ENCODE measurements at regions not wholly inside any gene's neighbourhood (a gene's known extent, or its start where the extent isn't known, plus 50 kb on each side); places are given as distances from the start of the nearest gene placed in this dataset.

DNA sequence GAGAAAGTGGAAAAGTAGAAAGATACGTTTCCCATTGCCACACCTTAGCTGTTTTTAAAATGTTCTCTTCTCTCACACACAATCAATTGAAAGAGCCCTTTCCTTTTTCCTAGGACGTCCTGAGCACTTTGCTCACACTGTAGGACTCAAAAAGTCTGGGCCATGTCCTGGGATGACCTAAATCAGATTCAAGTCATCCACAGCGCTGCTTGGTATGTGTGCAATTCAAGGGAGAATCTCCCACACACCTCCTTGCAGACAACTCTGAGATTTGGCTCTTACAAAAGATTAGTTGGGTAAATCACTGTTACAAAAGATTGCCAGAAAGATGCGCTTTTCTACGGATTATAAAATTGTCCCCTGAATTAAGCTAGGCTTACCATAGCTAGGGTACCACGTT lies 130.1 kb downstream of the RNASET2 start:
- Histone ChIP-seq H3K27ac (no peak overlapping the region), H3K27me3 (peaks cover 0 to 9% (median 0%) of the 10 kb centered on the region in 9 donors), H3K9me3 (no peaks in the 10 kb centered on the region), H3K36me3 (no peaks in the 10 kb centered on the region), H3K4me1 (peaks cover 0 to 3% (median 0%) of the 10 kb centered on the region in 12 donors), H3K4me3 (no peak overlapping the region)
- DNase-seq (no peak), ATAC-seq (no peak)
- TF ChIP-seq, protein P1, sequence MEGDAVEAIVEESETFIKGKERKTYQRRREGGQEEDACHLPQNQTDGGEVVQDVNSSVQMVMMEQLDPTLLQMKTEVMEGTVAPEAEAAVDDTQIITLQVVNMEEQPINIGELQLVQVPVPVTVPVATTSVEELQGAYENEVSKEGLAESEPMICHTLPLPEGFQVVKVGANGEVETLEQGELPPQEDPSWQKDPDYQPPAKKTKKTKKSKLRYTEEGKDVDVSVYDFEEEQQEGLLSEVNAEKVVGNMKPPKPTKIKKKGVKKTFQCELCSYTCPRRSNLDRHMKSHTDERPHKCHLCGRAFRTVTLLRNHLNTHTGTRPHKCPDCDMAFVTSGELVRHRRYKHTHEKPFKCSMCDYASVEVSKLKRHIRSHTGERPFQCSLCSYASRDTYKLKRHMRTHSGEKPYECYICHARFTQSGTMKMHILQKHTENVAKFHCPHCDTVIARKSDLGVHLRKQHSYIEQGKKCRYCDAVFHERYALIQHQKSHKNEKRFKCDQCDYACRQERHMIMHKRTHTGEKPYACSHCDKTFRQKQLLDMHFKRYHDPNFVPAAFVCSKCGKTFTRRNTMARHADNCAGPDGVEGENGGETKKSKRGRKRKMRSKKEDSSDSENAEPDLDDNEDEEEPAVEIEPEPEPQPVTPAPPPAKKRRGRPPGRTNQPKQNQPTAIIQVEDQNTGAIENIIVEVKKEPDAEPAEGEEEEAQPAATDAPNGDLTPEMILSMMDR (IDR thresholded peaks at IDR 0.05): no peak
- no peak for TF ChIP-seq POLR2A (IDR thresholded peaks at IDR 0.05)
- intact Hi-C loops (cut with DNase I): no loop called here
- 66 to 76% (median 67%) methylated on average over 6 of the region's 6 CpGs for WGBS, 4 donors

DNA sequence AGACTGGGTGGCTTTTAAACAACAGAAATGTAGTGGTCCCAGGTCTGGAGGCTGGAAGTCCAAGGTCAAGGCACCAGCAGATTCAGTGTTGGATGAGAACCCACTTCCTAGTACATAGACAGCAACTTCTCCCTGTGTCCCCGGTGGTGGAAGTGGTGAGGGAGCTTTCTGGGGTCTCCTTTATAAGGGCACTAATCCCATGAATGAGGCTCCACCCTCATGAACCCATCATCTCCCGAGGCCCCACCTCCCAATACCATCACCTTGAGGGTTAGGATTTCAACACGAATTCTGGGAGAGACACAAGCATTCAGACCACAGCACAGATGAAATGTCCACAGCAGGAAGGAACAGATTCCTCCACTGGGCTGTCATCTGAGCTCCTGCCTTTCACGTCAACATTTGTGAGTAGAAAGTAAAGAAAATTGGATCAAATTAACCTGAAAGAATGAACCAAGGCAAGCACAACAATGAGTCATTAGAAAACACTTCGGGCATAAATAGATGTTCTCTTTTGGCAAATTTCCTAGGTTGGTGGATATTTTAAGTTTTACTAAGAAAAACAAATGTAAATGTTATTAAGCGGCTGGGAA lies 130.7 kb downstream of the RNASET2 start:
- H3K27me3 ChIP-seq: peaks cover 0 to 9% (median 0%) of the 10 kb centered on the region in 9 donors
- ATAC-seq (no peak), DNase-seq (no peak)
- no peak overlapping the region for H3K4me3 ChIP-seq
- H3K9me3 ChIP-seq: no peaks in the 10 kb centered on the region
- intact Hi-C loops (cut with DNase I): no loop called here
- peaks cover 0 to 3% (median 0%) of the 10 kb centered on the region in 12 donors for H3K4me1 ChIP-seq
- H3K36me3 ChIP-seq: no peaks in the 10 kb centered on the region
- no peak for TF ChIP-seq POLR2A (IDR thresholded peaks at IDR 0.05)
- TF ChIP-seq, protein P1 (IDR thresholded peaks at IDR 0.05): no peak
- H3K27ac ChIP-seq: no peak overlapping the region
- 60 to 71% (median 65%) methylated on average over 6 of the region's 6 CpGs for WGBS, 4 donors

DNA sequence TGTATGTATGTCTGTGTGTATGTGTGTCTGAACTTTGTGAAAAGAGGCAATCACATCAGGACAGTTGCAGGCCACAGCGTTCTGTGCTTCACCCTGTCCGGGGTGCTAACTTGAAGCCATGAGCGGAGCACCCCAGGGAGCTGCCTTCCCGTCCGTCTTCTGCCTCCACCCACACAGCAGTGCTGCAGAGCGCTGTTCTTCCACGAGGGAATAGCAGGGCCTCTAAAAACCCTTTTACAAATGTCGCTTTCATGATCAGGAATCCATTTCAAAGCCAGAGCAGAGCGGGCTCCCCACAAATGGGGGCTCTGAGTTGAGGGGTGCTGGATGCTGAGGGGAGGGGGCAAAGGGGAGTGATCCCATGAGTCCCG lies 131.5 kb downstream of the RNASET2 start:
- intact Hi-C loops (cut with DNase I): no loop called here
- 61 to 73% (median 69%) methylated on average over 10 of the region's 10 CpGs for WGBS, 4 donors
- no peak overlapping the region for H3K27ac ChIP-seq
- H3K9me3 ChIP-seq: no peaks in the 10 kb centered on the region
- DNase-seq (no peak), ATAC-seq (no peak)
- H3K4me1 ChIP-seq: peaks cover 0 to 3% (median 0%) of the 10 kb centered on the region in 12 donors
- no peaks in the 10 kb centered on the region for H3K36me3 ChIP-seq
- TF ChIP-seq, protein P1 (IDR thresholded peaks at IDR 0.05): no peak
- no peak for TF ChIP-seq POLR2A (IDR thresholded peaks at IDR 0.05)
- peaks cover 0 to 9% (median 0%) of the 10 kb centered on the region in 9 donors for H3K27me3 ChIP-seq
- H3K4me3 ChIP-seq: no peak overlapping the region

DNA sequence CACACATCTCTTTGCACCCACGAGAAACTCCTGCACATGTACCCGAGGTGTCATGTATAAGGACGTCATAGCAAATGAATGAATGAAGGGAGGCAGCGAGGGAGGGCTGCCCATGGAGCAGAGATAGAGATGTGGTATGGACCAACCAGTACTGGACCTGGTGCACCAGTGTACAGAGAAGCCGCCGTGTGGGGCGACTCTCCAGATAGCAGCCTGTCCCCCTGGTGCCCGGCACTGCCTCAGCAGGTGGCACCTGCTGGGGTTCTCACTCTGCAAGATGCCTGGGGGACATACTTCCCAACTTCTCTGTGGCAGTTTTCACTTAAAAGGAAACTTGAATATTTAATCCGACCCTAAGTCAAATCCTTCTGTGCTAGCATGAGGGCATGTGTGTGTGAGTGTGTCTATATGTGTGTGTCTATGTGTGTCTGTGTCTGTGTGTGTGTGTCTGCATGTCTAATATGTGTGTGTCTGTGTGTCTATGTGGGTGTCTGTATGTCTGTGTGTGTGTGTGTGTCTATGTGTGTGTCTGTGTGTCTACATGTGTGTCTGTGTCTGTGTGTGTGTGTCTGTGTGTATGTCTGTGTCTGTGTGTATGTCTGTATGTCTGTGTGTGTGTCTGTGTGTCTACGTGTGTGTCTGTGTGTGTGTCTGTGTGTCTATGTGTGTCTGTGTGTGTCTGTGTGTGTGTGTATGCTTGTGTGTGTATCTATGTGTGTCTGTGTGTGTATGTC lies 132.0 kb downstream of the RNASET2 start:
- 89 to 94% (median 90%) methylated on average over 10 of the region's 10 CpGs for WGBS, 4 donors
- no peaks in the 10 kb centered on the region for H3K36me3 ChIP-seq
- ATAC-seq: no peak

More for the DNA sequence above, 132.0 kb downstream of the RNASET2 start:
- H3K4me1 ChIP-seq: peaks cover 0 to 3% (median 0%) of the 10 kb centered on the region in 12 donors
- DNase-seq: no peak
- H3K4me3 ChIP-seq: no peak overlapping the region
- H3K27me3 ChIP-seq: peaks cover 0 to 9% (median 0%) of the 10 kb centered on the region in 9 donors
- TF ChIP-seq, protein P1 (IDR thresholded peaks at IDR 0.05): no peak
- TF ChIP-seq POLR2A (IDR thresholded peaks at IDR 0.05): no peak
- intact Hi-C loops (cut with DNase I): no loop called here
- H3K27ac ChIP-seq: no peak overlapping the region
- no peaks in the 10 kb centered on the region for H3K9me3 ChIP-seq
